ENCODE measurements at regions not wholly inside any gene's neighbourhood (a gene's known extent, or its start where the extent isn't known, plus 50 kb on each side); places are given as distances from the start of the nearest gene placed in this dataset.

DNA sequence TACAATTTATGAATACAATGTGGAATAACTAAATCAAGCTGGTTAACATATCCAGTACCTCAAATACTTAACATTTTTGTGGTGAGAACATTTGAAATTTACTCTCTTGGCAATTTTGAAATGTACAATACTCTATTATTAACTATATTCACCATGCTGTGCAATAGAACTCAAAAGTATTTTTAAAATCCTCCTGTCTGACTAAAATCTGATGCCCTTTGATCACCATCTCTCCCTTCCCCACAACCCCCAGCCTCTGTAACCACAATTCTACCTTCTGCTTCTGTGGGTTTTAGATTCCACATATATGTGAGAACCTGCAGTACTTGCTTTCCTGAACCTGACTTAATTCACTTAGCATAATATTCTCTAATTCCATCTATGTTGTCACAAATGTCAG lies 71.6 kb upstream of the ALOX12 start (continued):
- TF ChIP-seq KDM5A (IDR thresholded peaks at IDR 0.05; ENCODE audit: low read length) = no peak
- TF ChIP-seq EZH2 (IDR thresholded peaks at IDR 0.05; ENCODE audit: low read depth, low read length, severe bottlenecking) = no peak
- TF ChIP-seq SIX5 (IDR thresholded peaks at IDR 0.05; ENCODE audit: low read depth, low read length) = no peak
- no peak for TF ChIP-seq EGR1 (IDR thresholded peaks at IDR 0.05; ENCODE audit: borderline replicate concordance, low read depth, low read length)
- no peak for TF ChIP-seq BACH1 (IDR thresholded peaks at IDR 0.05; ENCODE audit: low read length)
